Left forelimb (tissue), 1 donor: ENCODE measurements at regions not wholly inside any gene's neighbourhood (a gene's known extent, or its start where the extent isn't known, plus 50 kb on each side); places are given as distances from the start of the nearest gene placed in this dataset.

Experiments
- DNase-seq: peaks from one replicate; pipeline ENCODE4 v3.0.0-alpha.2; 2018; ENCODE audit warnings: low spot score

DNA sequence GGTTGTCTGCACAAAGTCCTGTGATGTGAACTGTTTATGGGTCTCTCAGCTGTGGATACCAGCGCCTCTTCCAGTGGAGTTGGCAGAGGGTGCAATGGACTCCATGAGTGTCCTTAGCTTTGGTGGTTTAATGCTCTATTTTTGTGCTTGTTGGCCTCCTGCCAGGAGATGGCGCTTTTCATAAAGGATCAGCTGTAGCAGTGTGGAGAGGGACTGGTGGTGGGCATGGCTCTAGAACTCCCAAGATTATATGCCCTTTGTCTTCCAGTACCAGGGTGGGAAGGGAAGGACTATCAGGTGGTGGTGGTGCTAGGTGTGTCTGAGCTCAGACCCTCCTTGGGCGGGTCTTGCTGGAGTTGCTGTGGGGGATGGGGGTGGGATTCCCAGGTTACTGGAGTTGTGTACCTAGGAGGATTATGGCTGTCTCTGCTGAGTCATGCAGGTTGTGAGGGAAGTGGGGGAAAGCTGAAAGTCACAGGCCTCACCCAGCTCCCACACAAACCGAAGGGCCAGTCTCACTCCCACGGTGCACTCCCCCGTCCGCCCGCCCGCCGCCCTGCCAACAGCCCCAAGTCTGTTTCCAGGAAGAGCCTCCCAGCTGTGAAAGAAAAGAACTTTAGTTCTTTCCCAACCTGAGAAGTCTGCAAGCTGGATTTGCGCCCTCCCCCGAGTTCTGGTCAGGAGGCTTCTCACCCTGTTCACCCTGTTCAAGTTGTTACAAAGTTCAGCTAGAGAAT lies 108.1 kb downstream of the MARCO start:
- no peak for DNase-seq
